Dermis microvascular lymphatic vessel endothelial cell (primary cell): ENCODE measurements at regions not wholly inside any gene's neighbourhood (a gene's known extent, or its start where the extent isn't known, plus 50 kb on each side); places are given as distances from the start of the nearest gene placed in this dataset.
A peak's percentile ranks its signal among the peaks of the same experiment; 100 is the strongest.

Experiments
- DNase-seq, 2 donors: peaks; one replicate each; pipeline versions ENCODE4 v3.0.0 to v3.0.0-alpha.2; 2010; ENCODE audit warnings: low read depth in 2 of 2

- DNase-seq: no peak
Measured at GRCh38 chr16:64307431-64307830, 814.4 kb downstream of the CDH11 start.

- no peak for DNase-seq
Measured at GRCh38 chr16:64305663-64306062, 816.2 kb downstream of the CDH11 start.

GRCh38 chr16:64304951-64305350 is 816.9 kb downstream of the CDH11 start:
- DNase-seq: no peak

- no peak for DNase-seq
Measured at GRCh38 chr16:64304396-64304795, 817.5 kb downstream of the CDH11 start.

GRCh38 chr16:64297863-64298600 is 823.8 kb downstream of the CDH11 start:
- DNase-seq: no peak

GRCh38 chr16:64295466-64295865 is 826.4 kb downstream of the CDH11 start:
- no peak for DNase-seq

GRCh38 chr16:64292953-64293352 is 828.9 kb downstream of the CDH11 start:
- no peak for DNase-seq

GRCh38 chr16:64292161-64292560 is 829.7 kb downstream of the CDH11 start:
- no peak for DNase-seq

- DNase-seq: no peak
Measured at GRCh38 chr16:64290461-64290860, 831.4 kb downstream of the CDH11 start.

- no peak for DNase-seq
Measured at GRCh38 chr16:64287655-64288528, 834.0 kb downstream of the CDH11 start.

GRCh38 chr16:64282181-64282580 is 839.7 kb downstream of the CDH11 start:
- no peak for DNase-seq

- DNase-seq: no peak
Measured at GRCh38 chr16:64280317-64280716, 841.5 kb downstream of the CDH11 start.

- no peak for DNase-seq
Measured at GRCh38 chr16:64278196-64278595, 843.7 kb downstream of the CDH11 start.

GRCh38 chr16:64276646-64277045 is 845.2 kb downstream of the CDH11 start:
- no peak for DNase-seq

GRCh38 chr16:64272028-64272427 is 849.8 kb downstream of the CDH11 start:
- no peak for DNase-seq

GRCh38 chr16:64269756-64270155 is 852.1 kb downstream of the CDH11 start:
- DNase-seq: no peak

GRCh38 chr16:64265756-64266155 is 856.1 kb downstream of the CDH11 start:
- DNase-seq: no peak

- DNase-seq: peak; percentile 49 to 75
Measured at GRCh38 chr16:64260631-64261401, 861.0 kb downstream of the CDH11 start.

GRCh38 chr16:64254443-64255367 is 867.2 kb downstream of the CDH11 start:
- DNase-seq: no peak

GRCh38 chr16:64253525-64253924 is 868.3 kb downstream of the CDH11 start:
- DNase-seq: no peak

- no peak for DNase-seq
Measured at GRCh38 chr16:64253096-64253495, 868.8 kb downstream of the CDH11 start.
